ENCODE measurements at regions not wholly inside any gene's neighbourhood (a gene's known extent, or its start where the extent isn't known, plus 50 kb on each side); places are given as distances from the start of the nearest gene placed in this dataset.

DNA sequence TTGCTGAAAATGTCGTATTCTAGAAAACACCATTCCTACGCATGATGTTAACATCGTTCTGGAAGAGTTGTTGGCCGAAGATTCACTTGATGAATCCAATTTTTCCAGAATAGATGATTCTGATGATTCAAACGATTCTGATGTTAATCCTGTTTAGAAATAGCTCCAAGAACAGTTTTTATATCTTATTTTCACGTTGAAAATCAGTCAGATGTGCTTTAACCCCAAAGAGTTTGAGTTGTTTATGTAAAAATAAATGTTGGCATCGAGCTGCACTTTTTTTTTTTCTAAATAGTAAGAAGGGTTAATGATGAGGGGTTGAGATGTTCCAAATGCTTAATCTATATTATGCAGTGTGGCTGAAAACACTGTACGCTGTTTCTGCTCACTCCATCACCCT is 99.9 kb upstream of the LINC00305 start:
- TF ChIP-seq, protein P1, sequence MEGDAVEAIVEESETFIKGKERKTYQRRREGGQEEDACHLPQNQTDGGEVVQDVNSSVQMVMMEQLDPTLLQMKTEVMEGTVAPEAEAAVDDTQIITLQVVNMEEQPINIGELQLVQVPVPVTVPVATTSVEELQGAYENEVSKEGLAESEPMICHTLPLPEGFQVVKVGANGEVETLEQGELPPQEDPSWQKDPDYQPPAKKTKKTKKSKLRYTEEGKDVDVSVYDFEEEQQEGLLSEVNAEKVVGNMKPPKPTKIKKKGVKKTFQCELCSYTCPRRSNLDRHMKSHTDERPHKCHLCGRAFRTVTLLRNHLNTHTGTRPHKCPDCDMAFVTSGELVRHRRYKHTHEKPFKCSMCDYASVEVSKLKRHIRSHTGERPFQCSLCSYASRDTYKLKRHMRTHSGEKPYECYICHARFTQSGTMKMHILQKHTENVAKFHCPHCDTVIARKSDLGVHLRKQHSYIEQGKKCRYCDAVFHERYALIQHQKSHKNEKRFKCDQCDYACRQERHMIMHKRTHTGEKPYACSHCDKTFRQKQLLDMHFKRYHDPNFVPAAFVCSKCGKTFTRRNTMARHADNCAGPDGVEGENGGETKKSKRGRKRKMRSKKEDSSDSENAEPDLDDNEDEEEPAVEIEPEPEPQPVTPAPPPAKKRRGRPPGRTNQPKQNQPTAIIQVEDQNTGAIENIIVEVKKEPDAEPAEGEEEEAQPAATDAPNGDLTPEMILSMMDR (IDR thresholded peaks at IDR 0.05), result no peak
- Mint-ChIP-seq H3K27me3 (no peaks in the 10 kb centered on the region), H3K4me3 (no peak overlapping the region), H3K36me3 (ENCODE audit: low read depth) (no peaks in the 10 kb centered on the region), H3K27ac (no peak overlapping the region), H3K9me3 (no peaks in the 10 kb centered on the region), H3K4me1 (no peaks in the 10 kb centered on the region)
- POLR2A ChIA-PET, result no interaction called here
- DNase-seq, result no peak
- intact Hi-C loops (cut with micrococcal nuclease), result no loop called here
- no peak for ATAC-seq (ENCODE audit: low read depth)
- CTCF ChIA-PET, result no interaction called here

DNA sequence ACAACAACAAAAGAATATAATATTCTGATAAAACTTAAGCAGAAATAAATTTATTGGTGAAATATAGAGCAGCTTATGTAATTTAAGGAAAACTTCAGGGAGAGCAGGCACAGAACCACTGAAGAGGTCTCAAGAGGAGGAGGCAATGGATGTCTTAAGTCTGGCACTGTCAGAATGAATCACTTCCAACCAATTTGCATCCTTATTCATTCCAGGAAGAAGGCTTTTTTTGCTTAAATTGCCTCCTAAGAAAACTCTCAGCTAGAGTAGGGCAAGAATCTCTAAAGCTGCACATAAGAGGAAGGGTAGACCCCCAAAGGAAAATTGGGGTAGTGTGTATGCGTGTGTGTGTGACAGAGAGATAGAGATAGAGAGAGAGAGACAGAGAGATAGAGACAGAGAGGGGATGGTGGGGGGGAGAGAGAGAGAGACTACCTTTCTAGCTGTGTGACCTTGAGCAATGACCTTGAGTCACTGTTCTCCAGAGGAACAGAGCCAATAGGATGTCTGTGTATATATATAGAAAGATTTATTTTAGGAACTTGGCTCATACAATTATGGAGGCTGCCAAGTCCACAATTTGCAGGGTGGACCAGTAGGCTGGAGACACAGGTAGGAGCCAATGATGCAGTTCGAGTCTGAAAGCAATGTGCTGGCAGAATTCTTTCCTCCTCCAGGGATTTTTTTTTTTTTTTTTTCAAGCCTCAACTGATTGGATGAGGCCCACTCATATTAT is 96.4 kb upstream of the LINC00305 start:
- H3K4me3 Mint-ChIP-seq, result no peak overlapping the region
- intact Hi-C loops (cut with micrococcal nuclease), result no loop called here
- ChIA-PET POLR2A (no interaction called here), CTCF (interaction anchor here (1.6 kb wide), 1 partner anchor 165 kb away, joined by 10 read pairs; no protein-coding TSS in a partner anchor)
- no peaks in the 10 kb centered on the region for H3K36me3 Mint-ChIP-seq (ENCODE audit: low read depth)
- TF ChIP-seq, protein P1 (IDR thresholded peaks at IDR 0.05), result no peak
- H3K9me3 Mint-ChIP-seq, result no peaks in the 10 kb centered on the region
- DNase-seq (no peak), ATAC-seq (ENCODE audit: low read depth) (no peak)
- peaks cover 2% of the 10 kb centered on the region for H3K27me3 Mint-ChIP-seq
- H3K27ac Mint-ChIP-seq, result no peak overlapping the region
- H3K4me1 Mint-ChIP-seq, result no peaks in the 10 kb centered on the region

DNA sequence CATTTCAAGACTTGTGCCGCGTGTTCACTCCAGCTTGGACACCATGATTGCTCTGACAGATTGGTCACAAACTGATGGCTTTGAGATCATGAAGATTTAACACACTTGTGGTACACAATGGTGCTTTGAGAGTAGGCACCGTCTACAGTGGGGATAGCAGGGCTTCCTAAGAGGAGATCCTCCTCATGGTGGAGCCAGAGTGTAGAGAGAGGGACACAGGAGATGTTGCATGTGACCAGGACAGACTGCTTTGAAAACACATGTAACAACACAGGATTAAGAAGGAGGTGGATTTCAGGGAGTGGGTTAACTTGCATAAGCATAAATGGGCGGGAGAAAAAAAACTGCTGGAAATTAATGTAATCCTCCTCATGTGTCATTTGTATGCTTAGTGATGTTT is 95.7 kb upstream of the LINC00305 start:
- no peaks in the 10 kb centered on the region for H3K36me3 Mint-ChIP-seq (ENCODE audit: low read depth)

DNA sequence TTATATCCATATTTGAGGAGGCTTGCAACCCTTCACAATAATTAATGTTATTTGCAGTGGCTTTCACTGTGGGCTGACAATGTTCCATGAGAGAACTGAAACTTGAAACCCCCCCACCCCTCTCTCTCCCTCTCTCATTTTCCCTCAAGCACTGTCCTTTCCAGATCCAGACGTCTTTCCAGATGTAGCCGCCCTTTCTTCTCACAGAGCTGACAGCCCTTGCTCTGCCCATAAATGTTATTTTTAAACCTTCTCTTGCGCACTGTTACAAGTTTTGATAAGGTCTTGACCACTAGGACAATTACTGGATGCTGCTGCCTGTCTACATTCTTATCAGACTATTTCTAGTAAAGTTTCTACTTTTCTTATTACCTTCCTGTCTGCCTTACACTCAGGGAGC is 91.4 kb upstream of the LINC00305 start:
- no peak for ATAC-seq (ENCODE audit: low read depth)
- ChIA-PET CTCF (no interaction called here), POLR2A (no interaction called here)
- no peak for DNase-seq
- Mint-ChIP-seq H3K27ac (no peak overlapping the region), H3K9me3 (no peaks in the 10 kb centered on the region), H3K27me3 (peaks cover 2% of the 10 kb centered on the region), H3K4me1 (no peaks in the 10 kb centered on the region), H3K4me3 (no peak overlapping the region), H3K36me3 (ENCODE audit: low read depth) (no peaks in the 10 kb centered on the region)
- TF ChIP-seq, protein P1 (IDR thresholded peaks at IDR 0.05), result no peak
- intact Hi-C loops (cut with micrococcal nuclease), result no loop called here

More for the DNA sequence above, 95.7 kb upstream of the LINC00305 start:
- Mint-ChIP-seq H3K9me3 (no peaks in the 10 kb centered on the region), H3K4me3 (no peak overlapping the region), H3K27ac (no peak overlapping the region), H3K27me3 (peaks cover 2% of the 10 kb centered on the region), H3K4me1 (no peaks in the 10 kb centered on the region)
- DNase-seq, result no peak
- CTCF ChIA-PET, result interaction anchor here (1.6 kb wide), 1 partner anchor 165 kb away, joined by 10 read pairs; no protein-coding TSS in a partner anchor
- intact Hi-C loops (cut with micrococcal nuclease), result loop anchor here (1.0 kb wide), 1 partner anchor 165 kb away; no protein-coding TSS in a partner anchor
- TF ChIP-seq, protein P1 (IDR thresholded peaks at IDR 0.05), result no peak
- ATAC-seq (ENCODE audit: low read depth), result no peak
- POLR2A ChIA-PET, result no interaction called here

DNA sequence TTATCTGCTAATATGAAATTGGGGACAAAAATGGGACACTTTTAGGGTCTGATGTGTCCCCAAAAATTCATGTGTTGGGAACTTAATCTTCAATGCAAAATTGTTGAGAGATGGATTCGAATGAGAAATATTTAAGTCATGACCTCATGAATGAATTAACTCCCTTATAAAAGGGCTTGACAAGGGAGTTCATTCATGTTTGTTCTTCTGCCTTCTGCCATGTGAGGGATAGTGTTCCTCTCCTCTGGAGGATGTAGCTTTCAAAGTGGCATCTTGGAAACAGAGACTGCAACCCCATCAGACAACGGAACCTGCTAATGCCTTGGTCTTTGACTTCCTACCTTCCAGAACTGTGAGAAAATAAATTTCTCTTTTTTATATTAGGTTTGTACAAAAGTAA is 89.2 kb upstream of the LINC00305 start:
- Mint-ChIP-seq H3K27me3 (peaks cover 2% of the 10 kb centered on the region), H3K36me3 (ENCODE audit: low read depth) (no peaks in the 10 kb centered on the region), H3K27ac (no peak overlapping the region), H3K4me1 (no peaks in the 10 kb centered on the region), H3K4me3 (no peak overlapping the region), H3K9me3 (no peaks in the 10 kb centered on the region)
- intact Hi-C loops (cut with micrococcal nuclease), result no loop called here
- ATAC-seq (ENCODE audit: low read depth) (no peak), DNase-seq (no peak)
- TF ChIP-seq, protein P1 (IDR thresholded peaks at IDR 0.05), result no peak
- ChIA-PET CTCF (no interaction called here), POLR2A (no interaction called here)
